GM19467 (cell line): ENCODE measurements at regions not wholly inside any gene's neighbourhood (a gene's known extent, or its start where the extent isn't known, plus 50 kb on each side); places are given as distances from the start of the nearest gene placed in this dataset.

Source experiments
- ATAC-seq: cut with Tn5 transposase; IDR thresholded peaks from one replicate; pipeline ENCODE4 v1.9.1; 2021; ENCODE audit warnings: mild to moderate bottlenecking, moderate library complexity; ENCODE audit not compliant: unreplicated experiment

GRCh38 chr9:29714860-29715259 lies 2141.6 kb upstream of the C9orf72 start:
- no peak for ATAC-seq

- ATAC-seq: no peak
Measured at GRCh38 chr9:29717631-29718030, 2144.3 kb upstream of the C9orf72 start.

GRCh38 chr9:29730163-29730562 lies 2156.9 kb upstream of the C9orf72 start:
- ATAC-seq: no peak

- no peak for ATAC-seq
Measured at GRCh38 chr9:29740518-29740917, 2167.2 kb upstream of the C9orf72 start.

GRCh38 chr9:29741169-29741568 lies 2167.9 kb upstream of the C9orf72 start:
- ATAC-seq: no peak

- no peak for ATAC-seq
Measured at GRCh38 chr9:29750062-29750461, 2176.8 kb upstream of the C9orf72 start.

- ATAC-seq: no peak
Measured at GRCh38 chr9:29751226-29751625, 2177.9 kb upstream of the C9orf72 start.

GRCh38 chr9:29753638-29754037 lies 2180.4 kb upstream of the C9orf72 start:
- no peak for ATAC-seq

GRCh38 chr9:29769019-29769418 lies 2195.7 kb upstream of the C9orf72 start:
- ATAC-seq: no peak

- no peak for ATAC-seq
Measured at GRCh38 chr9:29773676-29774075, 2200.4 kb upstream of the C9orf72 start.

- ATAC-seq: no peak
Measured at GRCh38 chr9:29775491-29775890, 2202.2 kb upstream of the C9orf72 start.

GRCh38 chr9:29778281-29778849 lies 2205.1 kb upstream of the C9orf72 start:
- no peak for ATAC-seq

GRCh38 chr9:29793970-29794369 lies 2220.7 kb upstream of the C9orf72 start:
- ATAC-seq: no peak

- ATAC-seq: peak; percentile 84
Measured at GRCh38 chr9:29796291-29796952, 2223.1 kb upstream of the C9orf72 start.

GRCh38 chr9:29798599-29798998 lies 2225.3 kb upstream of the C9orf72 start:
- no peak for ATAC-seq

- no peak for ATAC-seq
Measured at GRCh38 chr9:29799227-29799626, 2225.9 kb upstream of the C9orf72 start.

- no peak for ATAC-seq
Measured at GRCh38 chr9:29800821-29801220, 2227.5 kb upstream of the C9orf72 start.

- no peak for ATAC-seq
Measured at GRCh38 chr9:29802454-29802853, 2229.2 kb upstream of the C9orf72 start.

GRCh38 chr9:29806937-29807618 lies 2233.8 kb upstream of the C9orf72 start:
- ATAC-seq: no peak

- no peak for ATAC-seq
Measured at GRCh38 chr9:29816954-29817703, 2243.8 kb upstream of the C9orf72 start.

- ATAC-seq: no peak
Measured at GRCh38 chr9:29822458-29822857, 2249.2 kb upstream of the C9orf72 start.

- ATAC-seq: no peak
Measured at GRCh38 chr9:29826421-29826820, 2253.1 kb upstream of the C9orf72 start.
